HG02852 (cell line): ENCODE measurements at regions not wholly inside any gene's neighbourhood (a gene's known extent, or its start where the extent isn't known, plus 50 kb on each side); places are given as distances from the start of the nearest gene placed in this dataset.

Experiments
- ATAC-seq: cut with Tn5 transposase; IDR thresholded peaks from one replicate; pipeline ENCODE4 v1.9.1; 2021; ENCODE audit warnings: mild to moderate bottlenecking, moderate library complexity; ENCODE audit not compliant: unreplicated experiment

DNA sequence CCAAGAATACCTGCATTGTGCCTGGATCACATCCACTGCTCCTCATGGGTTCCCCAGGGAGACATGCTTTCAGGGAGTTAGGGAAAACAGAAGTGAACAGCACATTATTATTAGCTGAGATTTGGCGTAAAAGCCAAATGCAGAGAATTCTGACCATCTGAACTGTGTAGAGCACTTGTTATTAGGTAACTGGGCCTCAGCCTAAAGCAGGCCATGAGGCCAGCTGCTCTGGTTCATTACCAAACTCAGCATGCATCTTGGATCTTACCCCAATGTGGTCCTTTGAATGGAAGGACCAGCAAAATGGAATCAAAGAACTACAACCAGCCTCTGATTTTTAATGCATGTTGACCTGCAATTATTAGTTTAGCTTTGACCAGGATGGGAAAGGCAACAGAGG, 322.3 kb downstream of the KCNS3 start:
- no peak for ATAC-seq

DNA sequence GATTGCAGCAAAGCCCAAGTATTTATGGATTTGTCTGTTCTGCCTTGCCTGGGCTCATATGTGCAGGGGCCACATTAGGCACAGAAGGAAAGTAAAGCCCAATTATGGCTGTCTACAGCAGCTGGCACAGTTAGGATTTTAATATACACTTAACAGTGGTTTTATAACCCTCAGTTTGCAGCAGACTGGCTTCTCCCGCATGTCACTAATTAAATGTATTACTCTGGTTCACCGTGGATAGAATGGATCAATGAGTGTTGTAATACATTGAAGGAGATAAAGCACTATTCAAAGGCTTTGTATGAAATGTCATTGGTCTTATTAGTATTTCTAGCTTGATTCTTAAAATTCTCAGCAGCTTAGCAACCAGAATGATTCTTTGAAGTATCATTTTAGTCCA, 320.2 kb downstream of the KCNS3 start:
- no peak for ATAC-seq

DNA sequence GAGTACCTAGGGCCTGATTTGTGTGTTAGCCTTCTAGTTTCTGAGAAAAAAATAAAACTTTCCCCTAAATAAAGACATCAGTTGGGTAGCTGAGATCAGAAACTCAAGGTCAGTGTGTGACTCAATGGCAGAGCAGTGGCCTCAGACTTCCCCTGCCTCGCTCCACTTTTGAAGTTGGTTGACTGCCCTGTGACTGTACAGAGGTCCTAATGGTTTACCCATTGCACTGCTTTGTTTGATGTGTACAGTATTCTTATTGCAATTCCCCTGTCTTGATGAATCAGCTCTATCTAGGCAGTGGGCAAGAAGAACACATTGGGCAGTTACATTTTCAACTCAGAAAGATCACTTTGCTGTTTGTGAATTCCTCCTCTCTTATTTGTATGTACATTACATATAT, 315.7 kb downstream of the KCNS3 start:
- ATAC-seq, result no peak

DNA sequence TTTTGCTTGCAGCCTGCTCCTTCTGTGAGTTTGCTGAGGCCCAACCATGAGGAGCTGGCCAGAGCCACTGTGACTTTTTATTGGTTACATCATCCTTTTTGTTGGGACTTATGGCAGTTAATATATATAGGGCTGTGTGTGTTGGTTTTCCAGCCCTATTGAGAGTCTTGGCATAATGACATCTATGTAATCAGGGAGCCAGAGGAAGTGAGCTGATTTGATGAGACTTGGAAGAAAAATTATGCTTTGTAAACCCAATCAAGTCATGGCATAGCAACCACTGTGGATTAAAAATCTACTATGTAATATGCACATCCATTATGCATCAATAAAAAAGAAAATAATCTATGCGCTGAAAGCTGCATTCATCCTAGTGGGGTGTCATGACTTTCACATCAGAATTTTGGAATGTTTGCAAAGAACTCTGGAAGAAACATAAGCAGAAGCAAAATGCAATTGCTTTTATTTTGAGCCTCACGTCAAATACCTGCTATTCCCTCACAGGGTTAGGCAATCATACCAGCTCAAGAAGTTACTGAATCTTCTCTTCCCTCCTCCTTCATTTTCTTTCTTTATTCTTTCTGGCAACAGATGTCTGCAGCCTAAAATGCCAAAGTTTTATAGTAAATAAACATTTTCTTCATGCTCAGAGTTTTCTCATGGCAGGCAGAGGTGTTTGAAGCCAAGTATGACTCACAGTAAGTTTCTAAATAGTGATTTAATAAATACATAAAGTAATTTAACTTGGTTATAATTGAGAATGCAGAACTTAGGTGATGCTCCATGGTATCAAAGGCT, 308.5 kb downstream of the KCNS3 start:
- ATAC-seq, result no peak

DNA sequence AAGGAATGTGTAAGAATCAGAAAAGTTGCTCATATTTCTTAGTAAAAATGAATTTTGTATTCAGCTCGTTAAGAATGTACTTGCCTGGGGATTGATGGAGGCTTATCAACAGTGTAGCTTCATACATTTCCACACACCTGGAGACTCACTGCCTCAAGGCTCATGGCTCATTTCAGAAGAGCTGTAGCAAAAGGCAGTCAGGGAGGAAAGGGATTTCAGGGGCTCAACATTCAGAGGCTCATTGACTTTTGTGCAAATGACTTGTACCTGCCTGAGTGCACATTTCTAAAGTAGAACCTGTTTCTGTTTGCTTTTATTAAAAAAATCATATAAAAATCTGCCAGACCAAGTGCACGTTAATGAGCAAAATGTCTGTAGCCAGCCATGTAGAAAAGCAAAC, 304.4 kb downstream of the KCNS3 start:
- ATAC-seq, result no peak

DNA sequence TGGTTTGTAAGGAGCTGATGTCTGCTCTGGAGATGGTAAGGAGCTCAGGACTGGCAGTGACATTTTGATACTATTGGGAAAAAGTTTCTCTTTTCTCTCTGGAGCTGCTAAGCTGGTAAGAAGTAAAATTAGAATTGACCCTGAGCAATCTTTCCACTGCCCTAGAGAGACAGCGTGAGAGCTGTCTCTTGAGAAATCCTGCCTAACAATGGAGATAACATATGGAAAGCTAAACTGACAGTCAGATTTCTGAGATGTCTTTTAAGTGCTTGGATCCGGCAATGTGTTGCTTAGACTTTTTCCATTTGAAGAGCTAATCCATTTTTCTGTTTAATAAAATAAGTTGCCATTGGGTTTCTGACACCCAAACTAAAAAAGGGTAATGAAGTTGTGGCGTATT, 302.4 kb downstream of the KCNS3 start:
- no peak for ATAC-seq

DNA sequence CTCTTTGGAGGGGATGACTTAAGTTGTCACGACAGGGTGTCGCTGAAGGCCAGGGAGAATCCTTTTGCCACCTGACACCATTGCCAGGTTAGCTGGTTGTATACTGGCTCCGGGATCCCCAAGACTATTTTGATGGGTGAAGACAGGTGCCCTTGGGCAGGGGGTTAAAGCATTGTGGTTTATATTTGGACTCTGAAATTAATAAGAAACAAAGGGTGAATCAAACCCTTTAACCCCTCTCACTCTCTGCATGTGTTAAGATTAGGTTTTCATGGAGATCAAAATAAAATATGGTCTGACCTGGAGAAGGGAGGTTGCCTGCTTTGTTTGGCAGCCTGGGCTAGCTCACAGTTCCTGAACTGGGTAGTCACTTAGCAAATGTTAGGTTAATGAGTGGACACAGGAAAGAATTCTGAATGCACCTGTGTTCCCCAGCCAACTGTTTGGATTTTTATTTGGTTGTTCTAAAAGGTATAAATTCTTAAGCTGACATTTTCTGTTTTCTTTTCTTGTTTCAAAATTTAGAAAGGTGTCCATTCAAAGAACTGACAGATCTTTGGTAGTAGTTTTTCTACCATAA, 301.7 kb downstream of the KCNS3 start:
- ATAC-seq, result no peak

DNA sequence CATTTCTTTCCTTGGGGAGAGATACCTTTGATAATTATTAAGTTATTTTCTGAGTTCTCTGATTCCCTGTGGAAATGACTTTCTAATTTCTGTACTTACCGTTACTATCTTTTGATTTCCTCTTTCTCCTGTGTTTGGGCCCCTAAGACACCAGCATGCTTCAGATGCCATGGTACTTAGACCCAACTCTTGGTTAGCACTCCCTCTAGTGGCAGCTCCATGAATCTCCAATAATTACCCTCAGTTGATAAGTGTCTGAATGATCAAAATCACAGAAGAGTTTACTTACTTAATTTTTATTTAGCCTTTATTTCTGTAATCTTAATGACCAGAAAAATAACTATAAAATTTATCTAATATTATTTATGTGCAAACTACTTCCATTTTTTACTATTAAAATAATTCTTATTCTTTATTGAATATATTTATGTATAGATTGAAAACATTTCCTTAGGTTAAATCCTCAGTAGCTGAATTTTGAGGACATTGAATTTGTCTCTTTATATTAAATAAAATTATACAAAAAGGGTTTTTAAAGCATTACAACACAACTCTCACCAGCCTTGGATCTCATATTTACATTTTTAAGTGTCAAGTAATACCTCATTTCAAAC, 300.4 kb downstream of the KCNS3 start:
- ATAC-seq, result peak; percentile 98

DNA sequence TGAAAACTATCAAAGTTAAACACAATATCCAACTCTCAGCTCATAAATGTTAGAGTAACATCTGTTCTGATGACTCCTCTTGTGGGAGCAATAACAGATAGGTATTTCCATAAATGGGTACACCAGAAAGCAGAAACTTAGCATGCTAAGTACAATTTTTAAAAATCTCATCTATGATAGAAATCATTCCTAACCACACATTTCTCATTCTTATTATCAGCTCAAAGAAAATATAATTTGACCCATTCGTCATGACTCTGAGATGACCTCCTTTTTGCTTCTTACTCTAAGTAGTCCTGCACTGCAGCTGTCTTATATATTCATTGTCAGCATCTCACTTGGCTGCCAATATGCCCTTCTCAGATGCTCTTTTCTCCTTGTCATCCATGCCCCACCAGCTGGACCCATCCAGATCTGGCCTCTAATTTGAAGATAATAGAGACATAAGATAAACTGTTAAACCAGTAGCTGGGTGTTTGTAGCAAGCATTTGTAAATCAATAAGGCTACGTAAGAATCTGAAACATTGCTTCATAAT, 298.3 kb downstream of the KCNS3 start:
- no peak for ATAC-seq

DNA sequence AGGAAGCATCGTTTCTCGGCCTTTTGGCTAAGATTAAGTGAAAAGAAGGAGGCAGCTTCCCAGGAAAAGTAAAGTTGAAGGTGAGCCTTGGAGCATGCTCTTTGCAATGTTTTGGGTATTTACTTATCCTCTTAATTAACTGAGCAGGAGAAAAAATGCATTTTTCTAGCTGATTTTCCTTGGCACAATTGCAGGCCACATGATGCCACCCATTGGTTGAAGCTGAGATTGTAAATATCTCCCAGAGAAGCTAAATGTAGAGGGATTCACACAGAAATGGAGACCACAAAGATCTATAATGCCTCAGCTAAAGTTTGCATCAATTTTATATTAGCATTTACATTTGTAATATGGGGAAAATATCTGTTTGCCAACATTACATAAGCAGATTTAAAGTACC, 294.1 kb downstream of the KCNS3 start:
- ATAC-seq, result no peak

DNA sequence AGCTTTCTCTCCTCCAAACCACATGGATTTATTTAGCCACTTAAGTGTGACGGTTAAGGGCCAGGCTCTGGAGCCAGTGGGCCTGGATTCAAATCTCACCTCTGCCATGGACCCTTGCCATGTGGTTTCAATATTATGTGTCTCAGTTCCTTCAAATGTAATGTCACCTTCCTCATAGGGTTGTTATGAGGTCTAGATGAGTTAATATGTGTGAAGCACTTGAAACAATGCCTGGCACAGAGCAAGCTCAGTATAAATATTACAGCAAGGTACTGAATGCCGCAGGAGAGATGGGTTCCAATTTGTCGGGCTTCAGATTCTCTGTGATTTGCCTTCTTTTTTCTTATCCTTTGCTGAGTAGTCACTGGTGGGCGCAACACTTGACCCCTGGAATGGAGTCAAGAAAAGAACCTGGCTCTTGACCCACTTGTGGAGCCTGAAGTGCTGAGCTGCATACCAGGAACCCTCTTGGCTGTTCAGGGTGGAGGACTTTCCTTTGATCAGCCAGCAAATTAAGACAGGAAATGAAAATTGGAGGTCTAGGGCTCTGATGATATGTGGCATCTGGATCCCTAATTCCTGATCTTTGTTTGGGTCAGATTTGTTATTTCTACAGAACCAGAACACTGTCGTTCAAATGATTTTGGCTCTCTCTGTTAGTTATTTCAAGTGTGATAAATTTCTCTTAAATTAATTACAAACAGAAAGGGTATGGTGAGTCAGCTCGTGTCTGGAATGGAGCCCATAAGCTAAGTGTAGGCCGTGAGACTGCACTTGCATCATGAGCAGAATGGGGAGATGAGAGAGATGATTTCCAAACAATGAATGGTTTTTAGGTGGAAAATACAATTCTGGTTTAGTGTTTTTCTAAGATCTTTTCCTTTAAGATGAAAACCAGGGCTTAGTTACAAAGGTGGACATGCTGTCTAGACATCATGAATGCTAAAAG, 293.0 kb downstream of the KCNS3 start:
- ATAC-seq, result no peak

DNA sequence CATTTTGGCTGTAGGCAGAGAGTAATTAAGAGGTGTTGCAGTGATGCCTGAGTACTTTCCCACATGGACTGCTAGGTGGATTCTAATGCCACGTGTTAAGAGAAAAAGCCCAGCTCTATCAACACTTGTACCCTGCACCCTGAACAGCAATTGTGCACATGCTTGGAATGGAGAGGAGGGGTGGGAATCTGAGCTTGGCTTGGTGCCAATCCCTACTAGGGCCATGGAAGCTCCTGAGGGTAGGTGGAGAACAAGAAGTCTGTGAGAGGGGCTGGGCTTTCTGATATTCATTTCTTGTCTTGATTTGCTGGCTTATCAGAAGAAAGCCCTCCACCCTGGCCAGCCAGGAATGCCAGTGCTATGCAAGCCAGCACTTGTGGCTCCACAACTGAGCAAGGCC, 292.2 kb downstream of the KCNS3 start:
- ATAC-seq, result no peak

DNA sequence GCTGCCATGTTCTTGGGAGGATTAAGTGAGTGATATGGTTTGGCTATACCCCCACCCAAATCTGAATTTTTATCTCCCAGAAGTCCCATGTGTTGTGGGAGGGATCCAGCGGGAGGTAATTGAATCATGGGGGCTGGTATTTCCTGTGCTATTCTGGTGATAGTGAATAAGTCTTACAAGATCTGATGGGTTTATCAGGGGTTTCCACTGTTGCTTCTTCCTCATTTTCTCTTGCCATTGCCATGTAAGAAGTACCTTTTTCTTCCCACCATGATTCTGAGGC, 291.4 kb downstream of the KCNS3 start:
- ATAC-seq, result no peak

DNA sequence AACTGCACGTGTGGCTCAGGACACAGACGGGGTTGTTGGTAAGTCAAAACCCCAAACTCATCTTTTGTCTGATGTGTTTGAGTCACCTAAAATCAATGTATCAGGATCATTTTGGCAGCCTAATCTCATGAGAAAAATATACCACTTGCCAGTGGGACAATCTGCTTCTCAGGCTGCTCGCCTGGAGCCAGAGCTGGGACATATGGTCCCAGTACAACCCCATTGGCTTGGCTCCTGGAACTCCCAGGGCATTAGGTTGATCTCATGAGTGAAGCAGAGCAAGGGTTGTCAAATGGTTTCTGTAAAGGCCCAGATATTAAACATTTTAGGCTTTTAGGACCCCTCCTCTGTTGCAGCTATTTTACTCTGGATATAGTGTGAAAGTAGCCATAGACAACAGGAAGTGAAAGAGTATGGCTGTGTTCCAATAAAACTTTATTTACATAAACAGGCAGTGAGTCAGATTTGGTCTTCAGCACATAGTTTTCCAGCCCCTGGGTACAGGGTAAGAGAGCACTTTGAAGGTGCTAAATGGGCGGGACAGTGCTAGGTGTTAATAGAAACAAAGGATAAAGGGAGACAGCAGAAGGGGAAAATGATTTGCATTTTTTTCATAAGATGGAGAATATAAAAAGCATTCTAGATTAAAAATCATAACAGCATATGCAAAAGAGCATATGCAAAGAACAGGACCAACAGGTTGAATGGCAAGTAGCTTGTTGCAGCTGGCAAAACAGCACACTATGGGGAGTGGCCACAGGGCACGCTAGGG, 290.8 kb downstream of the KCNS3 start:
- ATAC-seq, result no peak

DNA sequence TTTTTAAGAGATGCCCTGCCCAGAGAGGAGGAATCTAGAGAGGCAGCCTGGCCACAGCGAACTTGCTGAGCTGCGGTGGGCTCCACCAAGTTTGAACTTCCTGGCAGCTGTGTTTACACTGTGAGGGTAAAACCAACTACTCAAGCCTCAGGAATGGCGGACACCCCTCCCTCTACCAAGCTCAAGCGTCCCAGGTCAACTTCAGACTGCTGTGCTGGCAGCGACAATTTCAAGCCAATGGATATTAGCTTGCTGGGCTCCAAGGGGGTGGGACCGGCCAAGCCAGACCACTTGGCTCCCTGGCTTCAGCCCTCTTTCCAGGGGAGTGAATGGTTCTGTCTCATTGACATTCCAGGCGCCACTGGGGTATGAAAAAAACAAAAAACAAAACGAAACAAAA, 289.4 kb downstream of the KCNS3 start:
- ATAC-seq, result no peak

DNA sequence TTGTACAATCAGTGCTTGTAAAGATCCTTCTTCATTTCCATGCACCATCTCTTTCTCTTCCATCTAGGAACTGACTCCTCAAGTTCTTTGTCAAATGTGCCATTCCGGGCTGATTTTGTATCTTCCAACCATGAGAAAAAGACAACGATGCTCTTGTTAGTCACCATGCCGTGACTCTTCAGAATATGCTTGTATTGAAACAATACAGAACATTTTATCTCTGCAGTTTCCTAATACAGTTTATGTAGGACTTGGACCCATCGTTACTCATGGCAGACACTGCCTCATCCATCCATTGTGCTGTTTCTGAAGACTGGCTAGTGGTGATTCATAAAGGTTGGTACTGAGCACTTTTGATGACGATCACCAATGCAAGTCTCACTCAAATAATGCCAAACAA, 283.2 kb downstream of the KCNS3 start:
- no peak for ATAC-seq

DNA sequence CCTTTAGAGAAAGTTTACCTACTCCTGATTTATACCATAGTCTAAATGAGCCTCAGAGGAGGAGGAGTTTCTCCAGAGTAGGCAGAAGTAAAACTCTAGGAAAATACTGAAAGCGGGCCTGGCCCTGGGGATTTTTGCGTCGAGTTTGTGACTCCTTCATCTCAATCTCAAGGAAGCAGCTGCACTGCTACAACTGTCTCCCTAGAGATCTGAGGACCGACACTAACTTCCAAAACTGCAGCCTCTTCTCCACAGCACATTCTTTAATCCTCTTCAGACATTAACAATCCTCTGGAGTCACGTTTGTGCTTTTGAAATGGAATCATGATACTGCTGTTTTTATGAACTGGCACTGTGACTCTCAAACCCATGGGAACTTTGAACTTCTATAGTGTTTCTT, 281.4 kb downstream of the KCNS3 start:
- ATAC-seq, result no peak

DNA sequence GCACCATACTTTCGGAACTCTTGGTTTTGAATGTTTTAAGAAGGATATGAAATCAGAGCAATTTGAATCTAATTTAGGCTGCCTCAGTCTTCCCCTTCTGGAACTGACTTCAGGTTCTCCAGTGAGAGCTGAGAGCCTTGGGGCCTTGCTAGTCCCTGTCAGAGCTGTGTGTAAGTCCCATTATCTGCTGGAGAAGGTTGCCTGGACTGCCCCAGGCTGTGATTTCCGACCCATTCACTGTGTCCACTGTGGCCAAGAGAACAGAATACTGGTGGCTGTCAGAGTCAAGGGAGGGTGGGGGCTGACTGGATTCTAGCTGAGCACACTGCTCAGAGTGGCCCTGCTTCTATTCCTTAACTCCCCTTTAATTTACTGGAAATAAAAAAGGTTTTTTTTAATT, 278.0 kb downstream of the KCNS3 start:
- no peak for ATAC-seq

DNA sequence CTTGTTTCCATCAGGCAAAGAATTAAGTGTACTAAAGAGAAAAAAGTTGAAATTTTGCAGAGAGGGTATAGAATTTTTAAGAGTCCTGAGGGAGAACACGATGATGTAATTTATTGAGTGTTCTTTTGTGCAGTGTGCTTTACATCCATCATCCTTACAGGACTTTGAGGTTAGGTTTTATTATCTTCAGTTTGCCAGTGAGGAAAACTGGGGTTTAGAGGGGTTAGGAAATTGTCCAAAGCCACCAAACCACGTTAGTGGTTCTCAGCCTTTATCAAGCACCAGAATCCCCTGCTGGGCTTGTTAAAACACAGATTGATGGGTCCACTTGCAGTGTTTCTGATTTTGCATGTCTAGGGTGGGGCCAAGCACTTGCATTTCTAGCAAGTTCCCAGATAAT, 277.5 kb downstream of the KCNS3 start:
- ATAC-seq, result no peak

DNA sequence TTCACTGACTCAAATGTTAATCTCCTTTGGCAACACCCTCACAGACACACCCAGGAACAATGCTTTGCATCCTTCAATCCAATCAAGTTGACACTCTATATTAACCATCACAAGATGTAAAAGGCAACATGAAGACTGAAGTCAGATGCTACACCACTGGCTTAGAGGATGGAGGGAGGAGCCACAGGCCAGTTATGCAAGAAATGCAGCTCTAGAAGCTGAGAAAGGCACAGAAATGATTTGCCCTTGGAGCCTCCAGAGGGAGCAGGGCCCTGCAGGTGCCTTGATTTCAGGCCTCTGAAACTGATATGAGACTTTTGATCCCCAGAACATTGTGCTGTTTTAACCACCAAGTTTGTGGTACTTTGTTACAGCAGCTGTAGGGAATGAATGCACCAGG, 276.3 kb downstream of the KCNS3 start:
- no peak for ATAC-seq

DNA sequence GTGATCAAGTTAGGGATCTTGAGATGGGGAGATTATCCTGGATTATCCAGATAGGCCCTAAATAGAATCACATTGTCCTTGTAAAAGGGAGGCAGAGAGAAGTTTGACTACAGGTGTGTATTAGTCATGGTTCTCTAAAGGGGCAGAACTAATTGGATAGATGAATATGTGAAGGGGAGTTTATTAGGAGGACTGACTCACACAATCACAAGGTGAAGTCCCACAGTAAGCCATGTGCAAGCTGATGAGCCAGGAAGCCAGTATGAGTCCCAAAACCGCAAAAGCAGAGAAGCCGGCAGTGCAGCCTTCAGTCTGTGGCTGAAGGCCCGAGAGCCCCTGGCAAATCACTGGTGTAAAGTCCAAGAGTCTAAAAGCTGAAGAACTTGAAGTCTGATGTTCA, 275.8 kb downstream of the KCNS3 start:
- no peak for ATAC-seq
